Activated naive CD8-positive, alpha-beta T cell treated with anti-CD3 and anti-CD28 coated beads, Interleukin-2, amount 10 ng/mL, durations not matched to agents 7 days and 5 days (primary cell): ENCODE measurements at regions not wholly inside any gene's neighbourhood (a gene's known extent, or its start where the extent isn't known, plus 50 kb on each side); places are given as distances from the start of the nearest gene placed in this dataset.

Experiments used
- ATAC-seq: fragments of 150-1000 bp; cut with Tn5 transposase; one replicate; pipeline ENCODE4 v1.10.0; 2021; ENCODE audit warnings: low read depth, moderate library complexity
- POLR2A ChIA-PET: fragments of 350-600 bp; sonication (Branson Sonifier 250); formaldehyde crosslinking; loops from one replicate; lab custom pipeline; 2021; ENCODE audit warnings: antibody characterized with exemption; lab: Charles Lee
- DNase-seq: peaks from one replicate; pipeline ENCODE4 v3.0.0; 2021
- H3K27ac Mint-ChIP-seq: one replicate; pipeline ENCODE4 v1.8.0; 2022; ENCODE audit warnings: mild to moderate bottlenecking, mixed read lengths
- H3K27me3 Mint-ChIP-seq: one replicate; pipeline ENCODE4 v1.8.0; 2022; ENCODE audit warnings: mild to moderate bottlenecking, moderate library complexity, mixed read lengths
- H3K36me3 Mint-ChIP-seq: one replicate; pipeline ENCODE4 v1.8.0; 2021; ENCODE audit warnings: mild to moderate bottlenecking, mixed read lengths
- H3K4me1 Mint-ChIP-seq: one replicate; pipeline ENCODE4 v1.8.0; 2021; ENCODE audit warnings: mixed read lengths
- H3K4me3 Mint-ChIP-seq: one replicate; pipeline ENCODE4 v1.8.0; 2022; ENCODE audit warnings: mild to moderate bottlenecking, moderate library complexity, mixed read lengths
- H3K9me3 Mint-ChIP-seq: one replicate; pipeline ENCODE4 v1.8.0; 2021; ENCODE audit warnings: mixed read lengths

- no peak overlapping the region for H3K4me3 Mint-ChIP-seq
- H3K27ac Mint-ChIP-seq = no peak overlapping the region
- DNase-seq = no peak
- POLR2A ChIA-PET = no interaction called here
- H3K36me3 Mint-ChIP-seq = no peaks in the 10 kb centered on the region
- no peaks in the 10 kb centered on the region for H3K9me3 Mint-ChIP-seq
- H3K4me1 Mint-ChIP-seq = no peaks in the 10 kb centered on the region
- no peak for ATAC-seq
- H3K27me3 Mint-ChIP-seq = no peaks in the 10 kb centered on the region
These were observed 459.2 kb downstream of the TSHZ3 start for GRCh38 chr19:30890033-30890432.

GRCh38 chr19:30888937-30889336 is 460.3 kb downstream of the TSHZ3 start:
- Mint-ChIP-seq H3K4me3 (no peak overlapping the region), H3K36me3 (no peaks in the 10 kb centered on the region), H3K9me3 (no peaks in the 10 kb centered on the region), H3K27ac (no peak overlapping the region), H3K4me1 (no peaks in the 10 kb centered on the region), H3K27me3 (no peaks in the 10 kb centered on the region)
- POLR2A ChIA-PET = no interaction called here
- DNase-seq (no peak), ATAC-seq (no peak)

- H3K27me3 Mint-ChIP-seq = no peaks in the 10 kb centered on the region
- no peaks in the 10 kb centered on the region for H3K4me1 Mint-ChIP-seq
- H3K9me3 Mint-ChIP-seq = no peaks in the 10 kb centered on the region
- no peak for DNase-seq
- no peak overlapping the region for H3K27ac Mint-ChIP-seq
- H3K36me3 Mint-ChIP-seq = no peaks in the 10 kb centered on the region
- no peak for ATAC-seq
- POLR2A ChIA-PET = no interaction called here
- H3K4me3 Mint-ChIP-seq = no peak overlapping the region
These were observed 462.2 kb downstream of the TSHZ3 start for GRCh38 chr19:30887042-30887441.

- Mint-ChIP-seq H3K9me3 (no peaks in the 10 kb centered on the region), H3K27me3 (no peaks in the 10 kb centered on the region), H3K4me1 (no peaks in the 10 kb centered on the region), H3K36me3 (no peaks in the 10 kb centered on the region), H3K4me3 (no peak overlapping the region), H3K27ac (no peak overlapping the region)
- DNase-seq (no peak), ATAC-seq (no peak)
- POLR2A ChIA-PET = no interaction called here
These were observed 463.0 kb downstream of the TSHZ3 start for GRCh38 chr19:30886222-30886621.

GRCh38 chr19:30884146-30884812 is 465.0 kb downstream of the TSHZ3 start:
- no peak for DNase-seq

GRCh38 chr19:30883071-30883470 is 466.2 kb downstream of the TSHZ3 start:
- DNase-seq (no peak), ATAC-seq (no peak)
- POLR2A ChIA-PET = no interaction called here
- Mint-ChIP-seq H3K27ac (no peak overlapping the region), H3K4me1 (no peaks in the 10 kb centered on the region), H3K36me3 (no peaks in the 10 kb centered on the region), H3K9me3 (no peaks in the 10 kb centered on the region), H3K27me3 (no peaks in the 10 kb centered on the region), H3K4me3 (no peak overlapping the region)

More at GRCh38 chr19:30884146-30884812, 465.0 kb downstream of the TSHZ3 start:
- H3K4me1 Mint-ChIP-seq = no peaks in the 10 kb centered on the region
- ATAC-seq = no peak
- POLR2A ChIA-PET = no interaction called here
- H3K4me3 Mint-ChIP-seq = no peak overlapping the region
- H3K27ac Mint-ChIP-seq = no peak overlapping the region
- no peaks in the 10 kb centered on the region for H3K27me3 Mint-ChIP-seq
- H3K9me3 Mint-ChIP-seq = no peaks in the 10 kb centered on the region
- no peaks in the 10 kb centered on the region for H3K36me3 Mint-ChIP-seq

GRCh38 chr19:30882411-30883005 is 466.7 kb downstream of the TSHZ3 start:
- POLR2A ChIA-PET = no interaction called here
- Mint-ChIP-seq H3K4me3 (no peak overlapping the region), H3K27ac (no peak overlapping the region), H3K4me1 (no peaks in the 10 kb centered on the region), H3K36me3 (no peaks in the 10 kb centered on the region), H3K9me3 (no peaks in the 10 kb centered on the region), H3K27me3 (no peaks in the 10 kb centered on the region)
- DNase-seq = no peak
- no peak for ATAC-seq

GRCh38 chr19:30881930-30882329 is 467.3 kb downstream of the TSHZ3 start:
- Mint-ChIP-seq H3K4me1 (no peaks in the 10 kb centered on the region), H3K9me3 (no peaks in the 10 kb centered on the region), H3K27me3 (no peaks in the 10 kb centered on the region), H3K4me3 (no peak overlapping the region), H3K36me3 (no peaks in the 10 kb centered on the region), H3K27ac (no peak overlapping the region)
- no peak for ATAC-seq
- POLR2A ChIA-PET = no interaction called here
- DNase-seq = no peak

GRCh38 chr19:30881281-30881680 is 468.0 kb downstream of the TSHZ3 start:
- POLR2A ChIA-PET = no interaction called here
- H3K27ac Mint-ChIP-seq = no peak overlapping the region
- H3K4me1 Mint-ChIP-seq = no peaks in the 10 kb centered on the region
- no peak for DNase-seq
- H3K36me3 Mint-ChIP-seq = no peaks in the 10 kb centered on the region
- no peak for ATAC-seq
- H3K4me3 Mint-ChIP-seq = no peak overlapping the region
- no peaks in the 10 kb centered on the region for H3K9me3 Mint-ChIP-seq
- H3K27me3 Mint-ChIP-seq = no peaks in the 10 kb centered on the region

GRCh38 chr19:30880551-30880950 is 468.7 kb downstream of the TSHZ3 start:
- Mint-ChIP-seq H3K36me3 (no peaks in the 10 kb centered on the region), H3K4me1 (no peaks in the 10 kb centered on the region), H3K9me3 (no peaks in the 10 kb centered on the region), H3K27me3 (no peaks in the 10 kb centered on the region), H3K27ac (no peak overlapping the region), H3K4me3 (no peak overlapping the region)
- ATAC-seq (no peak), DNase-seq (no peak)
- POLR2A ChIA-PET = no interaction called here

- Mint-ChIP-seq H3K4me3 (no peak overlapping the region), H3K27ac (no peak overlapping the region), H3K27me3 (no peaks in the 10 kb centered on the region), H3K9me3 (no peaks in the 10 kb centered on the region), H3K4me1 (no peaks in the 10 kb centered on the region), H3K36me3 (no peaks in the 10 kb centered on the region)
- ATAC-seq (no peak), DNase-seq (no peak)
- POLR2A ChIA-PET = no interaction called here
These were observed 469.1 kb downstream of the TSHZ3 start for GRCh38 chr19:30880151-30880550.

- H3K4me3 Mint-ChIP-seq = no peak overlapping the region
- no peak for ATAC-seq
- POLR2A ChIA-PET = no interaction called here
- H3K27ac Mint-ChIP-seq = no peak overlapping the region
- no peaks in the 10 kb centered on the region for H3K9me3 Mint-ChIP-seq
- H3K4me1 Mint-ChIP-seq = no peaks in the 10 kb centered on the region
- no peak for DNase-seq
- H3K36me3 Mint-ChIP-seq = no peaks in the 10 kb centered on the region
- H3K27me3 Mint-ChIP-seq = no peaks in the 10 kb centered on the region
These were observed 469.5 kb downstream of the TSHZ3 start for GRCh38 chr19:30879736-30880135.

GRCh38 chr19:30879225-30879624 is 470.0 kb downstream of the TSHZ3 start:
- H3K4me3 Mint-ChIP-seq = no peak overlapping the region
- H3K4me1 Mint-ChIP-seq = no peaks in the 10 kb centered on the region
- no peaks in the 10 kb centered on the region for H3K27me3 Mint-ChIP-seq
- ATAC-seq (no peak), DNase-seq (no peak)
- POLR2A ChIA-PET = no interaction called here
- H3K27ac Mint-ChIP-seq = no peak overlapping the region
- H3K9me3 Mint-ChIP-seq = no peaks in the 10 kb centered on the region
- no peaks in the 10 kb centered on the region for H3K36me3 Mint-ChIP-seq

- Mint-ChIP-seq H3K27ac (no peak overlapping the region), H3K36me3 (no peaks in the 10 kb centered on the region), H3K27me3 (no peaks in the 10 kb centered on the region)
These were observed 470.7 kb downstream of the TSHZ3 start for GRCh38 chr19:30878495-30878894.

More at GRCh38 chr19:30878495-30878894, 470.7 kb downstream of the TSHZ3 start:
- DNase-seq (no peak), ATAC-seq (no peak)
- H3K4me1 Mint-ChIP-seq = no peaks in the 10 kb centered on the region
- no peak overlapping the region for H3K4me3 Mint-ChIP-seq
- POLR2A ChIA-PET = no interaction called here
- no peaks in the 10 kb centered on the region for H3K9me3 Mint-ChIP-seq
